ENCODE measurements at regions not wholly inside any gene's neighbourhood (a gene's known extent, or its start where the extent isn't known, plus 50 kb on each side); places are given as distances from the start of the nearest gene placed in this dataset.
"Not testable (repeated sequence)": the region's sequence is repeated elsewhere in the genome, so short reads cannot be mapped to it uniquely, and the experiment has no call there.

DNA sequence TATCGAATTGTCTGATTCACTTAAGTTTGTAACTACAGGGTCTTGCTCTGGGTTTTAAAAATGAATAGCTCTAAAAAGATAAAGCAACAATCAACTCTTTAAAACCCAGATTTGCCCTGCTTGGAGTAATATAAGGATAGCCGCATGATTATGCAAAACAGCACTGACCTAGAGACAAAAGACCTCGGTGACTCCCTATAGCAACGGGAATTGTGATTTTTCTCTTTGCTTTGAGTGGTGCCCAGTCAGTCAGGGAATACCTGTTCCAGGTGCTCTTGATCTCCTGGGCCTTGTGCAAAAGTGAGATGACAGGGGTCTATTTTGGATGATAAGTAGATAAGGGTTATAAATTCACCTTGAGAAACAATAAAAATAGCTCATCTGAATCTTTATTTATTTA lies 336.3 kb upstream of the NOX3 start:
- no peak for DNase-seq

DNA sequence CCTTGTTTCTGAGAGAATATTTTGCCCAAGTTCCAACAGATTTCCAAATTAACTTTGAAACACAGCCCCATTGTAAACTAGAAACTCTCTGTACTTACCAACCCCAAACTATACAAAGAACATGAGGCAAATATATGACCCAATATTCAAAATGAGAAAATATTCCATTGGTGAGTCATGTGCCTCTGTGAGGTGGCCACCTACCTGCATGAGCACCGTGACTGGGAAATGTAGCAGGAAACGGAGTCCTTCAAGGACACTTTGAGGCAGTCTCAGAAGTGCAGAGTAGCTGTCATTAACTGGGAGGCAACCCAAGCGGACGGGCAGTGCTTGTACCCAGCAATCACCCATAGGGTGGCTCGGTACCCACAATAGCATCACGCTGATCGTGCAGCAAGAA lies 335.5 kb upstream of the NOX3 start:
- no peak for DNase-seq

DNA sequence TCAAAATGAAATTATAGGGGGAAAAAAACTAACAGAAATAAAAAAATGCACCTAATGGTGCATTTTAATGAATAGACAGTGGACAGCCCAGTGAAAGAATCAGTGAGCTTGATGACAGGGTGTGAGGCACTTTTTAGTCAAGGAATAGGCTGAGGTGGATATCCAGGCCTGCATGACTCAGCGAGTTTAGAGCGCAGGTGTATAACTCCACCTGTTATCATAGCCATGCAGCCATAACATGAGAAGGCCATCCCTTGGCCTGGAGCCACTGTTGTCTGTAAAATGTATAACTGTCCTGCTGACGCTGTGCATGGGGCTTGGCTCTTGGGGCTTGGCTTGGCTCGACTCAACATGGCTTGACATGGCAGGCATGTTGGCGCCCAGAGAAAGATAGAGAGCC lies 331.5 kb upstream of the NOX3 start:
- DNase-seq, result no peak

DNA sequence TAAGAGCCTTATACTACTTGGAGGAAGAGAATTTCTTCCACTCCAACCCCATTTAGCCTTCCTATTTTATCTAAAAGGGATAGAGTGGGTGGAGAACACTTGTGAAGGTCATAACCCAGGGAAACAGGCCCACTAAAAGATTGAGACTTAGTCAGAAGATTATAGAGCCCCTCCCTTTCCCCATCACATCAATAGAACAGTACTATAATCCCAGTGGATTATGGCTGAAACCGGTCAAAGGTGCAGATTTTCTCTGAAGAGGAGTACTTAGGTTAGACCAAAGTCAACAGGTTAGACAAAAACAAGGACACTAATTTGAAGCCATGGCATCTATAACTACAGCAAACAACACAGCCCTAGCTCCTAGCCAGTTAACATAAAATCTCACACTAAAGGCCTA lies 330.9 kb upstream of the NOX3 start:
- DNase-seq, result no peak

DNA sequence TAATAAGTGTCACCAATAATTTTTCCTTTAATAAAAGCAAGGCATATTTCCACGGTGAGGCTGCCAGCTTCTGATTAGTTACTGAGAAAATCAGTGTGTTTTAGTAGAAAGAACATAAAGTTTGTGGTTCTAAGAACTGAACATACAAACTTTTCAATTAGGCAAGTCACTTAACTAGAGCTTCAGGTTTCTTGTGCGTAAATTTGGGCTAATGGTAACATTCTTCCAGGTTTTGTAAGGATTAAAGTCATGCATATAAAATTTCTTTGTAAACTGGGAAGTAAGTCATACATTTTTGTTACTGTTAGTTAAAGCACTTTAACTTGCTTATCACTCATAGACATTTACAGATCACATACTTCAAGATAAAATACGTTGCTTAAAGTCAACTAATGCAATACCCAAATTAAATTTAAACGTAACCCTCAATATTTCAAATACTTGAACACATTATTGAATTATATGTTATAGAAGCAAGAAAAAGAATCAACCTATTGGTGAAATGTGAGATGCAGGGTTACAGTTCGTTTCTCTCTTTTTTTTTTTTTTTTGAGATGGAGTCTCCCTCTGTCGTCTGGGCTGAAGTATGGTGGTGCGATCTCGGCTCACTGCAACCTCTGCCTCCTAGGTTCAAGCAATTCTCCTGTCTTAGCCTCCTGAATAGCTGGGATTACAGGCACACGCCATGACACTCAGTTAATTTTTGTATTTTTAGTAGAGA lies 327.3 kb upstream of the NOX3 start:
- DNase-seq, result no peak

DNA sequence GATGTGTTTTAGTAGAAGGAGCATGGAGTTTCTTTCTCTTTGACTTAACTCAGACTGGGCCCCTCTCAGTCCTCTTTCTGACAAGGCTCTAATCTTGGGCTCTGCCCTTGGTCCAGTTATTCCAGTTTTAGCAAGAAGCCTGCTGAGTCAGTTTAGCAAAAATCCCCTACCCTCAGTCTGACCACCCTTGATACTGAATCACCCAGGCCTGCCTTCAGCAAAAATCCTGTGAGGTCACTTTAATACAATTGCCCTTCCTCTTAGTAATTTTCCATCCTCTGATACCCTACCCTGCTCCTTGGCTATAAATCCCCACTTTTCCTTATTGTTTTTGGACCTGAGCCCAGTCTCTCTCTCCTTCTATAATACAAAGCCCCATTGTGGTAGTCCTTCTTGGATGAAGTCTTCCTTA lies 326.7 kb upstream of the NOX3 start:
- no peak for DNase-seq

DNA sequence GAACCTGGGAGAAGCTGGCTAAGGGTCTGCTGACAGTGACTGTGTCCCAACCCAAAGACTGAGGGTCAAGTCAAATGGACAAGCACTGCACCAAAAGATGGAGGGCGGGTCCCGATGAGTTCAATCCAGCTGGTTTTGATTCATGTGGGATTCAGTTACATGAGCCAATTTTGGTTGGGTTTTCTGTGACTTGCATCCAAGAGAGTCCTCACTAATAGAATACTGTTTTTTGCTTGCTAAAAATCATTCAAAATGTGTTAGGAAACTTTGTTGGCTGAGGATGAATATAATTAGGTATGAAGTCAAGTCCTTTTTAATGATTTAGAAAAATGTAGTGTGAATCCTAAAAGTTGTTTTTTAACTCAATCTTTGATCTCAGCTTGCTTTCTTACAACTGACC lies 323.8 kb upstream of the NOX3 start:
- DNase-seq, result no peak

DNA sequence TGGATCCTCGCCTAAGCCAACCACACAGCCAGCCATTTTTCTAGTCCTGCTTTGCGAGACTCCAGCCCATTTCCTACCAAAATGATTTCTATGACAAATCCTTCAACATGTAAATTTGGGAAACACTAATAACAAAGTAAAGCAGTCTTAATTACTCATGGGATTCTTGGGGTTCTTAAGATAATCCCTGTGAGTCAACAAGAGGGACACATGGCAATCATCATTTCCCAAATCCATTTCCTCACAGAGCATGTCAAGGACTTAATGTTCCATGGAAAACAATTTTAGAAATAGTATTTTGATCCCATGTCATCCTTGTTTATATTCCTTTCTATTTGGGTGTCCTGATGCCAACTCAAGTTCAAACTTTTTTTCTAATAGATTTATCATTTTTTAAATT lies 322.7 kb upstream of the NOX3 start:
- no peak for DNase-seq

DNA sequence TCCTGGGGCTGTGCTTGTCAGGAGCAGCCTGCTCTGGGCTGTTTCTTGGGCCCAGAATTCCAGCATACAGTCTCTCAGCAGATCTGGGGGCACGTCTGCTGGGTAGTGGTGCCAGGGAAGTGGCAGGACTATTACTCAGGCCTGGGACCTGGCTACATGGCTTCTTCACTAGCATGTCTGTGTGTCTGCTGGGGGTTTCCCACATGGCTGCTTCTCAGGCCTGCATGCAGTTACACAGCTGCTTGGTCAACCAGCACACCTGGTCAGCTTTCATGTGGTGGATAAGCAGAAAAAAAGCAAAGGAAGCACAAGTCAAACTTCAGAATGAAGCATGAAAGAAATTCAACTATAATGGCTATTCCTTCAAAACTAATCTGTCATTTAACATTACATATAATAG lies 316.2 kb upstream of the NOX3 start:
- no peak for DNase-seq

DNA sequence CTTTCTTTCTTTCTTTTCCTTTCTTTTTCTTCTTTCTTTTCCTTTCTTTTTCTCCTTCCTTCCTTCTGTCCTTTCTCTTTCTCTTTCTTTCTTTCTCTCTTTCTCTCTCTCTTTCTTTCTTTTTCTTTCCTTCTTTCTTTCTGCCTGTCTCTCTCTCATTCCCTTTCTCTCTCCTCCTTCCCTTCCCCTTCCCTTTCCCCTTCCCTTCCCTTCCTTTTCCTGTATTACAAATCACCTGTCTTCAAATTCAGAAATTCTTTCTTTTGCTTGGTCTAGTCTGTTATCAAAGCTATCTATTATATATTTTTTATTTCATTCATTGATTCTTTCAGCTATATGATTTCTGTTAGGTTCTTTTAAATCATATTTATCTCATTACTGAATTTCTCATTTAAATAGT lies 315.2 kb upstream of the NOX3 start:
- no peak for DNase-seq

DNA sequence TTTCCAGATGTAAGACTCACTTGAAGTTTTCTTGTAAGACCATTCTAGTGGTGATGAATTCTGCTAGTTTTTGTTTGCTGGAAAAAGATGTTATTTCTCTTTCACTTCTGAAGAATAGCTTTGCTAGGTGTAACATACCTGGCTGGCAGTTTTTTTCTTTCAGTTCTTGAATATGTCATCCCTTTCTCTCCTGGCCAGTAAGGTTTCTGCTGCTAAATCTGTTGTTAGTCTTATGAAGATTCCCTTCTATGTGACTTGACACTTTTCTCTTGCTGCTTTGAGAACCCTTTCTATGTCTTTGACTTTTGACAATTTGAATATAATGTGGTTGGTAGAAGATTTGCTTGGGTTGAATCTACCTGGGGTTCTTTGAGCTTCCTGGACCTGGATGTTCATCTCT lies 314.7 kb upstream of the NOX3 start:
- no peak for DNase-seq

DNA sequence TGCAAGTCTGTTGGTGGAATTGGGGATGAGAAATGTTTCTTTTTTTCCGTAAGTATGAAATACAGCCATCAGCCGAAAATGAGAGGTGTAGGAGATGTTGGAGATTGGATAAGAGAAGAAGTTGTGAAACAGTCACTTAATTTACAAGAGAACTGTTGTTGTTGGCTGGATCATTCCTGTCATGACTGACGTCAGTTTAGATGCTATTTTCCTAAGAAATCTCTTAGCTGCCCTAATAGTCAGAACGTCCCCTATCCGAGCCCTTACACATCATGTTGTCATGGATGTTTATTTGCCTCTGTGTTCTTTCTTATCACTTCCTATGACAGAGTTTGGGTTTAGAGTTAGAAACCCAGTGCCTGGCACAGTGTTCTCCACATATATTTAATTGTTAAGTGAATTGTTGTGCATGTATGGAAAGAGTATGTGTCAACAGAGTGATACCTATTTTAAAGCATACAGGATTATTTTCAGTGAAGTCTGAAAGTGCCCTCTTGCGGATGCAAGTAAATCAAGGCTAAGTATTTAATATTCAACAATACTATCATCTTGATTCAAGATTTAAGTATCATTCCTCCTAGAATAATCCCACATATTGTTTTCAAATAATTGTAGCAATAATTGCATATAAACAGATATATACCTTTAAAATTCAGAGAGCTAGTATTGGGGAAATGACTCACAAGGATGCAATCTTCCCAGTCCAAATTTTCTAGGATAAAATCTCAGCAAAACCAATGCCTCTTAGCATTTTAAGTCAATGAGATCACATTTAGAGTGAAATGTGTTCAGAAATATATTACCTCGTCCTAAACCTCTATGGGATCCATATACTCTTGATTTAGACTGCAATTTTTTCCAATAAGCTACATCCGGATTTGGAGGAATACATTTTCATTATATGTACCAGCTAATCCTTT lies 309.9 kb upstream of the NOX3 start:
- DNase-seq, result no peak

DNA sequence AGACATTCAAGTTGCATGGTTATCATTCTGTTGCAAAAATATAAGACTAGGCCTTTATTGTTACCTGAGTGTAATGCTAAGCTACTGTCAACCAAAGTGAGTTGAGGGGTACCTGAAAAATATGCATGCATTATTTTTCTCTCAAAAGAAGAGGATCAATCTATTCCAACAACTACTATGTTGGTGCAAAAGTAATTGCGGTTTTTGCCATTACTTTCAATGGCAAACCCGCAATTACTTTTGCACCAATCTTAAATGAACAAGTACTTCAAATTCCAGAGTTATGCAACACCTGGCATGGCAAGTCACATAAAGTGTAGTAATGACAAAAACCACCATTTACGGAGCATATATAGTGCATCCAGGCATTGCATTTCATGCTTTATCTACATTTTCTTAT lies 307.0 kb upstream of the NOX3 start:
- no peak for DNase-seq

DNA sequence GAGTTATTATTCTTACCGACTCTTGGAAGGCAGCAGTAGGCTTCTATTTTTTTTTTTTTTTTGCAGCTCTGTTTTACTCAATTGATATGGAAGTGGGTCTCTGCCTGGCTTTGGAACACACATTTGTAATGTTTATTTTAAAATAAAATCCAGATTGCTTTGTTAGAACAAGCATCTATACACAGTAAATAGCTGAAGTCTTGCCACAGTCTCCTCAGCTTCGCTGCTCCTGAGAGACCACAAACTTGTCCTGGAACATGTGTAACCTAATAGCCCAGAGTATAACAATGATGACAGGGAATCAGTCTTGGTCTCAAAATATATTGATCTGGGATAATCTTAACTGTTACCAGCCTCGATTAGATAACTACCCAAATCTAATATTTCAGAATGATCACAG lies 299.8 kb upstream of the NOX3 start:
- no peak for DNase-seq

DNA sequence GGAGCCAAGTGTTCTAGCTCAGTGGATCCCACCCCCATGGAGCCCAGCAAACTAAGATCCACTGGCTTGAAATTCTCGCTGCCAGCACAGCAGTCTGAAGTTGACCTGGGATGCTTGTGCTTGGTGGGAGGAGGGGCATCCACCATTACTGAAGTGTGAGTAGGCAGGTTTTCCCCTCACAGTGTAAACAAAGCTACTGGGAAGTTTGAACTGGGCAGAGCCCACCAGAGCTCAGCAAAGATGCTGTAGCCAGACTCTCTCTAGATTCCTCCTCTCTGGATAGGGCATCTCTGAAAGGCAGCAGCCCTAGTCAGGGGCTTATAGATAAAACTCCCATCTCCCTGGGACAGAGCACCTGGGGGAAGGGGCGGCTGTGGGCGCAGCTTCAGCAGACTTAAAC lies 293.1 kb upstream of the NOX3 start:
- DNase-seq, result not testable (repeated sequence)

DNA sequence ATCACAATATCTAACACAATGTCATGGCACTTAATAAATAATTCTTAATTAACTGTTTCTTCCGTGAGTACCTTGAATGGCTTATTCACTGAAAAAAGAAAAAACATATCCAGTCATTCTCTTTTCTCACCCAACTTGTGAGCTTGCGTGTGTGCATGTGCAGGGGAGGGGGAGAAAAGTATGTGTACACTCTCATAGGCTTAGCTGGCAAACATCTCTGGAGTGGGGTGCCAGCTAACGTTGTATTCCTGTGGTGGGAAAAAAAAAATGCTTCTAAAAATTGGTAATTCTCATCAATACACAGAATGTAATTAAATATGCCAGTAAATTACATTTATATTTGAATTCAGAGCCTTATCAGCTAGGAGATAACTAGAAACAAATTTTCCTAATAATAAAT lies 291.9 kb upstream of the NOX3 start:
- DNase-seq, result no peak

DNA sequence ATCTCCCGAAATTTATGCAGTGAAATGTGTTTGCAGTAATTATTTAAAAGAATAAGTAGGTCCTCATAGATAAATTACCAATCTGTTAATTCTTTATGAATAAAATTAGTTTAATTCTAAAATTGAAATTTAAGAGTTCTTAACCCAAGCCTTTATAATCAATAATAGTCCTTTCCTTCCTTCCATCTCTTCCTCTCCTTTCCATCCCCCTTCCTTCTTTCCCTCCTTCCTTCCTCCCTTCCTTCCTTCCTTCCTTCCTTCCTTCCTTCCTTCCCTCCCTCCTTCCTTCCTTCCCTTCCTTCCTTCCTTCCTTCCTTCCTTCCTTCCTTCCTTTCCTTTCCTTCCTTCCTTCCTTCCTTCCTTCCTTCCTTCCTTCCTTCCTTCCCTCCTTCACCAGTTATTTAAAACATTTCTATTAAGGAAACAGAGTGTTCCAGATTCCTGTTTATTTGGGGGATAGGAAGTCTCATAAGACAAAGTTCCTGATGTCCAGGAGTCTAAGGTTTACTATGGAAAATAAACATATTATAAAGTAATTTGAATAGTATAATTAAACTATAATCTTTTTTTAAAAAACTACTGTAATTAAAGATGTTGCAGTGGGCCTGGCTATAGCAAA lies 285.3 kb upstream of the NOX3 start:
- DNase-seq, result no peak

DNA sequence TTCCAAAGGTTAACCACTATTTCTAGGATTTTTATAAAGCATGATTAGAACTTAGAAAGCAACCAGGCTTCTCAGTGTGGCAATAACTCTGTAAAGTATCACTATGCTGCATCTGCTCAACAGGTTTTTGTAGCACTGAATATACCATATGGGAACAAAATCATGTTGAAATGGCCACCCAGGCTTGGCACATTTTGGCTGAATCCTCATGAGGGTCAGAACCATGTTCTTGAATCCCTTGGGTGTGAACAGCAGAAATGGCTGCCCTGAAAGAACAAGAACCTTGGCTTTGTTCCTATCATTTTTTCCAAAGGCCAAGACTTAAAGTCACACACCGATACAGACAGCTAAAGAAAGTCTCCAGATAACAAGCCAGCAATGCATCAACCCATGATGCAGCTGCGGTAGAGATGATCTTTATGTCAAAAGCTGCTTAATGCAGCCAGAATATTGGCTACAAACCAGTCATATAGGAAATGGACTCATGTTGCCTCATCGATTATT lies 283.0 kb upstream of the NOX3 start:
- DNase-seq, result no peak

DNA sequence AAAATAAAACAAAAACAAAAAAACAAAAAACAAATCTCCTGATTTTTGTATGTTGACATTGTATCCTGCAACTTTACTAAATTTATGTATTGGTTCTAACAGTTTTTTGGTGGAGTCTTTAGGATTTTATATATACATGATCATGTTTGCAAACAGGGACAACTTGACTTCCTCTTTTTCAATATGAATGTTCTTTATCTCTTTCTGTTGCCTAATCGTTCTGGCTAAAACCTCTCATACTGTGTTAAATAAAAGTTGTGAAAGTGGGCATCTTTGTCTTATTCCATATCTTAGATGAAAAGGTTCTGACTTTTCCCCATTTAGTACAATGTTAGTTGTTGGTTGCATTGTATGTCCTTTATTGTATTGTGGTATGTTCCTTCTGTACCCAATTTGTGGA lies 261.7 kb upstream of the NOX3 start:
- DNase-seq, result no peak

DNA sequence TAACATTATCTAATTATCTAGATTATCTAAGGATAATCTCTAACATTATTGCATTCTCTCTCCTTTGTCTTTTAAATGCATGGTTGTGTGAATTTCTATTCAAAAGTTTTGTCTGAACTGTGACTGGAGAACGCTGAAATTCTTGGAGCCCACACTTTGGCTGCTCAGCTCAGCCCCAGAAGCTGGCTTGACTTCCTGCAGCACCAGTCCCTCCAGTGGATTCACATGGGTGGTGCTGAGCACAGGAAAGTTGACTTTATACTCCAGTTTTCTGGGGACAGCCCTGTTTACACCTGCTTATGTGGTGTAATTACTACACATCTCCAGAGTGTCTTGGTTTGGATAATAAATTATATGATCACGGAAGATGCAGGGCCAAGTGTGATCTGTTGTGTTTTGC lies 255.1 kb upstream of the NOX3 start:
- DNase-seq, result no peak

DNA sequence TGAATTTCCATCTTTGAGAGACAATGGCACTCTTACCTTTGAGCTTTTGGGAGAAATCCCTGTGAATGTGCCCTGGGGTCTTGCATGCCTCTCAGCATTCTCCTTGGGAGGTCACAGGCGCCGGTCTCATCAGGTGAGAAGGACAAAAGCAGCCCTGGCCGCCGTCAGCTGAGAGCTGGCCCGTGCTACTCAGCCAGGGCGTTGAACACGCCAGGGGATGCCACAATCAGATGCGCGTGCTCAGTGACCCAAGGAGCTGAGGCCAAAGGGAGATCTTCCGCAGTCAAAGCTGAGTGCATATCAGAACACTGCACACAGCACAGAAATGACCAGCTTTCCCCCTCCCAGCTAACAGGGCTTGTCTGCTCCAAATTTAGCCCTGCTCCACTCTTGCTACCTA lies 253.6 kb upstream of the NOX3 start:
- DNase-seq, result no peak

DNA sequence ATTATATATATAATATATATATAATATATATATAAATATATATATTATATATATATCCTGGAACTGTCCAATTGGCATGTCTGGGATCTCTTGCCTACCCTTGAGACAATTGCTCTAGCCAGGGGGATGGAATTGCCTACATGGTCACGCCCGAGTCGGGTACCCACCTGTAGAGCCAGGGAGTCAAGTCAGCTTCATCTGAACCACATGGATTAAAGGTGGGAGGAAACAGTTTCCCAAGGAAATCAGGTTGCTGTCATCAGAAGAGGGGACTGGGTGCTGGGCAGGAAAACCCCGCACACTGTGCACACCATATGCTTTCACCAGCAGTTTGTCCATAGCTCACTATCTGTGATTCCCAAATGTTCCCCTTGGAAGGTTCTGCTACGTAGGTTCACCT lies 252.5 kb upstream of the NOX3 start:
- no peak for DNase-seq

DNA sequence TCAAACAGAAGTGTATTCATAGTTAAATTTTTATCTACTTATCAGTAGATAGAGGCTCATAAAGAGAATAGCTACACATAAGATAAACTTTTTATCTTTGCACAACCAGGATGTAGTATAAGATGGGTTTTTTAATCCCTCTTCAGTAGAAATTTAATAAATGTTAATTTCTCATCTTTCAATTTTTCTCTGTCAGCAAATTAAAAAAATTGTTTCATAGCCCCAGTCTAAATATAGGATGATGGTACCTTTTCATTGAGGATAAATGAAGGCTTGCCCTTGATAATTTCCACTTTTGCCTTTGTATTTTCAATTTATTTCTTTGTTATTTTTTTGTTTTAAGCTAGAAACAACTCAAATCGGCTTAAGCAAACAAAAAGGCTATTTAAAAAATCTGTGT lies 251.2 kb upstream of the NOX3 start:
- DNase-seq, result no peak

DNA sequence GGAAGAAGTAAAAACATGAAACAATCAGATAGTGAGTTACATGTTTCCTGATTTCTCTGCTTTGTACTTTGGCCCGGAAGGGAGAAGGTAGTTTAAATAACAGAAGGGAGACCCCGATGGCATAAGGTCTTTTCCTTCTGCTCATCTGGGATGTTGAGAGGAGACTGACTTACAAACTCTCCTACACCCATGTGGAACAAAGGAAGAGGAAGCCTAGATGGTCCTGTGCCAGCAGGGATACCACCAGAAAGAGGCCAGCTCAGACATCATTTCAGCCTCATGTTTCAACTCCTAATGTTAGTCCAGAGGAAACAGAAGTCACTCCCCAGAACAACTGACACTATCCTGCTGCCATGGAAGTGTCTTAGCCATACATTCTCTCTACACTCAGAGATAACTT lies 250.7 kb upstream of the NOX3 start:
- no peak for DNase-seq

Measured in NCI-H1436 treated with DMSO at 0.1 percent for 48 hours (cell line).